Tibial artery (tissue), 4 donors: ENCODE measurements at regions not wholly inside any gene's neighbourhood (a gene's known extent, or its start where the extent isn't known, plus 50 kb on each side); places are given as distances from the start of the nearest gene placed in this dataset.

ENCODE experiments used
- DNase-seq, 2 donors: peaks; one replicate each; pipeline ENCODE4 v3.0.0-alpha.2; 2019
- H3K27ac ChIP-seq, 2 donors: fragments of 200-600 bp; sonication (generic) in 1 of 2; 1 replicate in 1 of 2; 2 replicates in 1 of 2; pipeline ENCODE4 v1.5.1; 2018 to 2019; ENCODE audit warnings: mild to moderate bottlenecking in 1 of 2
- H3K27me3 ChIP-seq, 2 donors: fragments of 200-600 bp; sonication (generic) in 1 of 2; one replicate each; pipeline versions ENCODE4 v1.5.1 to v1.6.0; 2016 to 2019
- H3K36me3 ChIP-seq, 3 donors: fragments of 200-600 bp; sonication (generic) in 2 of 3; one replicate each; pipeline ENCODE4 v1.5.1; 2016 to 2019; ENCODE audit warnings: mild to moderate bottlenecking in 2 of 3
- H3K4me1 ChIP-seq, 4 donors: fragments of 200-600 bp; sonication (generic) in 2 of 4; 1 replicate in 3 of 4; 2 replicates in 1 of 4; pipeline ENCODE4 v1.5.1; 2016 to 2019
- H3K4me3 ChIP-seq, 2 donors: fragments of 200-600 bp; sonication (generic) in 1 of 2; 1 replicate in 1 of 2; 2 replicates in 1 of 2; pipeline ENCODE4 v1.5.1; 2018 to 2019; ENCODE audit warnings: mild to moderate bottlenecking in 2 of 2
- H3K9me3 ChIP-seq, 3 donors: fragments of 200-600 bp; sonication (generic) in 1 of 3; one replicate each; pipeline ENCODE4 v1.5.1; 2016 to 2019
- intact Hi-C: fragments of 100-400 bp; cut with DNase I; formaldehyde crosslinking; loops from one replicate; pipeline ENCODE4 v1.15.0; 2023; ENCODE audit warnings: low total_unique reads
- TF ChIP-seq, protein P1 (sequence below), 2 experiments: fragments of 200-600 bp in 1 of 2; fragments of 450-650 bp in 1 of 2; IDR thresholded peaks; one replicate each; pipeline ENCODE4 v1.5.1; 2017 to 2019; ENCODE audit warnings: antibody characterized with exemption in 2 of 2, mild to moderate bottlenecking in 1 of 2, moderate library complexity in 1 of 2

- Histone ChIP-seq H3K4me3 (no peak overlapping the region), H3K27me3 (no peaks in the 10 kb centered on the region), H3K36me3 (no peaks in the 10 kb centered on the region), H3K9me3 (no peaks in the 10 kb centered on the region), H3K4me1 (no peaks in the 10 kb centered on the region), H3K27ac (no peak overlapping the region)
- DNase-seq = no peak
- intact Hi-C loops = no loop called here
- TF ChIP-seq, protein P1, sequence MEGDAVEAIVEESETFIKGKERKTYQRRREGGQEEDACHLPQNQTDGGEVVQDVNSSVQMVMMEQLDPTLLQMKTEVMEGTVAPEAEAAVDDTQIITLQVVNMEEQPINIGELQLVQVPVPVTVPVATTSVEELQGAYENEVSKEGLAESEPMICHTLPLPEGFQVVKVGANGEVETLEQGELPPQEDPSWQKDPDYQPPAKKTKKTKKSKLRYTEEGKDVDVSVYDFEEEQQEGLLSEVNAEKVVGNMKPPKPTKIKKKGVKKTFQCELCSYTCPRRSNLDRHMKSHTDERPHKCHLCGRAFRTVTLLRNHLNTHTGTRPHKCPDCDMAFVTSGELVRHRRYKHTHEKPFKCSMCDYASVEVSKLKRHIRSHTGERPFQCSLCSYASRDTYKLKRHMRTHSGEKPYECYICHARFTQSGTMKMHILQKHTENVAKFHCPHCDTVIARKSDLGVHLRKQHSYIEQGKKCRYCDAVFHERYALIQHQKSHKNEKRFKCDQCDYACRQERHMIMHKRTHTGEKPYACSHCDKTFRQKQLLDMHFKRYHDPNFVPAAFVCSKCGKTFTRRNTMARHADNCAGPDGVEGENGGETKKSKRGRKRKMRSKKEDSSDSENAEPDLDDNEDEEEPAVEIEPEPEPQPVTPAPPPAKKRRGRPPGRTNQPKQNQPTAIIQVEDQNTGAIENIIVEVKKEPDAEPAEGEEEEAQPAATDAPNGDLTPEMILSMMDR (IDR thresholded peaks at IDR 0.05) = no peak
Measured at GRCh38 chr2:114083717-114084387, 194.0 kb downstream of the ACTR3 start.

DNA sequence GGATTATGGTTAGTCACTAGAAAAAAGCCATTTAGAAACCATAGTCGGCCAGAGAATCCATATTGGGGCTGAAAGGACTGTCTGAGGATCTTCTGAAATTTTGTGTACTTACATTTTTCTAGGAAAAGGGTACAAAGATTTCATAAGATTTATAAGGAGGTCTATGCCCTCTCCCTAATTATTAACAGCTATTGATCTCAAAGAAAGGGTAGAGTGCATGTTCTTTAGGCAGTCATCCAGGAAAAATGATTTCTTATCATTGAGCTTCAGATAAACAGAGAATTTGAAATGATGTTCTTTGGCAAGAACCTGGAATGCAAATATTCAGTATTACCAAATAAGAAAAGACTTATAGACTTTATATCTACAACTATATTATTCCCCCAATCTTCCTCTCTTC is 195.3 kb downstream of the ACTR3 start:
- intact Hi-C loops = no loop called here
- TF ChIP-seq, protein P1 (IDR thresholded peaks at IDR 0.05) = no peak
- Histone ChIP-seq H3K27ac (no peak overlapping the region), H3K27me3 (no peaks in the 10 kb centered on the region), H3K4me1 (peaks cover 0 to 5% (median 0%) of the 10 kb centered on the region in 4 donors), H3K4me3 (no peak overlapping the region), H3K36me3 (no peaks in the 10 kb centered on the region), H3K9me3 (no peaks in the 10 kb centered on the region)
- DNase-seq = no peak

DNA sequence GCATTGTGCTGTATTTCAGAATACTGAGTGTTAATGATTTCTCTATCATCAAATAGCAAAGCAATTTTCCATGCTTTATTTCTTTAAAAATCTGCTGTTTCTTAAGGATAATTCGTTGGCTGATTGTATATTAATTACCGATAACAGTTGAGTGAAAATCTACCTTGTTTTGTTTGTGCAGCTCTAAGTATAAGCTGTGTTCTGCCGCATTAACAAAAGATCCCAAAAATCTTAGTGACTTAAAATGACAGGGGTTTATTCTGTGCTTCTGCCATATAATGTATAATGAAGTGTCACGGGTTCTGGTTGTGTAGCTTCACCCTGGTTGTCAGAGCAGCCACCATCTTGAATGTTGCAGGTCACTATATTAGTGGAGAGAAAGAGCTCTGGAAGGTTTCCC is 196.1 kb downstream of the ACTR3 start:
- DNase-seq = no peak
- intact Hi-C loops = no loop called here
- no peaks in the 10 kb centered on the region for H3K36me3 ChIP-seq
- TF ChIP-seq, protein P1 (IDR thresholded peaks at IDR 0.05) = no peak
- H3K9me3 ChIP-seq = no peaks in the 10 kb centered on the region
- H3K4me3 ChIP-seq = no peak overlapping the region
- no peak overlapping the region for H3K27ac ChIP-seq
- H3K27me3 ChIP-seq = no peaks in the 10 kb centered on the region
- peaks cover 0 to 5% (median 0%) of the 10 kb centered on the region in 4 donors for H3K4me1 ChIP-seq

- Histone ChIP-seq H3K4me3 (no peak overlapping the region), H3K4me1 (peaks cover 0 to 5% (median 0%) of the 10 kb centered on the region in 4 donors), H3K27me3 (no peaks in the 10 kb centered on the region), H3K9me3 (no peaks in the 10 kb centered on the region), H3K36me3 (no peaks in the 10 kb centered on the region), H3K27ac (no peak overlapping the region)
- intact Hi-C loops = no loop called here
- TF ChIP-seq, protein P1 (IDR thresholded peaks at IDR 0.05) = no peak
- DNase-seq = no peak
Measured at GRCh38 chr2:114089636-114090319, 199.9 kb downstream of the ACTR3 start.

- intact Hi-C loops = no loop called here
- no peak for DNase-seq
- Histone ChIP-seq H3K4me1 (peaks cover 0 to 5% (median 0%) of the 10 kb centered on the region in 4 donors), H3K36me3 (no peaks in the 10 kb centered on the region), H3K4me3 (no peak overlapping the region), H3K9me3 (no peaks in the 10 kb centered on the region), H3K27me3 (no peaks in the 10 kb centered on the region), H3K27ac (no peak overlapping the region)
- TF ChIP-seq, protein P1 (IDR thresholded peaks at IDR 0.05) = no peak
Measured at GRCh38 chr2:114091010-114091409, 201.1 kb downstream of the ACTR3 start.
